Heart right ventricle (tissue), 16 donors: ENCODE measurements at regions not wholly inside any gene's neighbourhood (a gene's known extent, or its start where the extent isn't known, plus 50 kb on each side); places are given as distances from the start of the nearest gene placed in this dataset.

Source experiments
- ATAC-seq, 8 donors: fragments of 200-7000 bp; cut with Tn5 transposase; one replicate each; pipeline ENCODE4 v1.9.1; 2020; ENCODE audit warnings: mild to moderate bottlenecking in 8 of 8, moderate library complexity in 8 of 8, moderate number of reproducible peaks in 1 of 8
- DNase-seq, 2 donors: peaks; one replicate each; pipeline ENCODE4 v3.0.0-alpha.2; 2020
- H3K27ac ChIP-seq, 10 donors: fragments of 200-600 bp; sonication (generic) in 2 of 10; one replicate each; pipeline versions ENCODE4 v1.5.0 to v1.8.0; 2020 to 2022; ENCODE audit warnings: mild to moderate bottlenecking in 3 of 10
- H3K27me3 ChIP-seq, 7 donors: fragments of 200-600 bp; one replicate each; pipeline ENCODE4 v1.8.0; 2021 to 2022; ENCODE audit warnings: mild to moderate bottlenecking in 2 of 7
- H3K36me3 ChIP-seq, 9 donors: fragments of 200-600 bp; sonication (generic) in 1 of 9; one replicate each; pipeline versions ENCODE4 v1.5.0 to v1.8.0; 2020 to 2022; ENCODE audit warnings: mild to moderate bottlenecking in 2 of 9
- H3K4me1 ChIP-seq, 9 donors: fragments of 200-600 bp; sonication (generic) in 1 of 9; one replicate each; pipeline versions ENCODE4 v1.5.0 to v1.8.0; 2020 to 2022; ENCODE audit warnings: mild to moderate bottlenecking in 4 of 9
- H3K4me3 ChIP-seq, 10 donors: fragments of 200-600 bp; sonication (generic) in 2 of 10; one replicate each; pipeline versions ENCODE4 v1.5.0 to v1.8.0; 2020 to 2022; ENCODE audit warnings: mild to moderate bottlenecking in 7 of 10, moderate library complexity in 2 of 10
- H3K9me3 ChIP-seq, 11 donors: fragments of 200-600 bp in 10 of 11; sonication (generic) in 2 of 11; one replicate each; pipeline versions ENCODE4 v1.5.0 to v1.8.0; 2013 to 2022; ENCODE audit warnings: mild to moderate bottlenecking in 2 of 11, control low read depth in 1 of 11, moderate library complexity in 1 of 11
- WGBS, 2 donors: extraction: QIAGEN DNeasy Blood & Tissue Kit; methylation state at CpG; one replicate each; pipeline ENCODE4 v1.1.7; 2013; ENCODE audit warnings: inconsistent platforms in 1 of 2; 5-methylcytosine and 5-hydroxymethylcytosine counted together
- intact Hi-C, 10 donors: fragments of 100-400 bp; cut with DNase I; formaldehyde crosslinking; loops; one replicate each; pipeline versions ENCODE4 v1.11.1 to v1.14.2; 2022
- TF ChIP-seq, protein P1 (sequence below), 9 donors: fragments of 200-600 bp; sonication (generic) in 2 of 9; IDR thresholded peaks; one replicate each; pipeline versions ENCODE4 v1.5.0 to v1.8.0; 2021 to 2022; ENCODE audit warnings: antibody characterized with exemption in 9 of 9, mild to moderate bottlenecking in 5 of 9, moderate library complexity in 1 of 9
- donor health status: Arrhythmogenic right ventricular cardiomyopathy.
- donor health status: ischemic (EF 13 %, LVEDD 7.1; RV severe dilation, severe dysfunction).
- donor health status: healthy with polysubstance abuse.
- donor health status: DM: no; HTN: yes; CAD: no.
- donor health status: DM: no; HTN: no; CAD: no.
- donor health status: ischemic (EF 25% LVEDD 6.9; RV normal size, moderate dysfunction).
- donor health status: ischemic (EF 25% LVEDD 5.7; RV mildly dilated, moderate dysfunction).
- donor health status: healthy.
- donor health status: DM: yes; HTN: yes; CAD: no.
- donor health status: Ischemic cardiomyopathy.
- donor health status: ischemic (EF 35%, LVEDD 5.7; RV mildly dilated, moderate dysfunction).
- donor health status: nonischemic (EF 11% LVEDD 7.7; RV severe dilation, severe dysfunction).
- donor health status: DM: yes; HTN: yes; CAD: no.
- donor health status: PGD.
- donor health status: ischemic (EF 29% LVEDD 5.4; RV normal size, mild dysfunction).
- donor health status: nonischemic (EF 23%, LVEDD 6.1; RV moderate dilation, normal function).

DNA sequence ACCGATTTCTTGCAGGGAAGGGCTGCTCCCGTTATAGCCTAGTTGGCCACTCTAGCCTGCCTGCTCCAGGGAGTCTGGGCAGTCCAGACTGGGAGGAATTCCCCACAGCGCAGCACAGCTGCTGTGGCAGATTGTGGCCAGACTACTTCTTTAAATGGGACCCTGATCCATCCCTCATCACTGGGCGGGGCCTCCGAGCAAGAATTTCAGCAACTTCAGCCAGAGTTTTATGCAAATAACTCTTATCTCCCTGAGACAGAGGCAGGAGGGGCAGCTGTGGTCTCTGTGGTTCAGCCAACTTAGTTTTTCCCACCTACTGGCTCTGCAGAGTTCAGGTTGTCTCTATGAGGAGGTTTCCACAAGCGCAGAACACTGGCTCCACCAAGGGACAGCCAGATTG lies 1583.2 kb downstream of the SUCLG1 start:
- Histone ChIP-seq H3K4me1 (no peaks in the 10 kb centered on the region), H3K9me3 (peaks cover 0 to 15% (median 0%) of the 10 kb centered on the region in 11 donors), H3K27ac (no peak overlapping the region), H3K36me3 (no peaks in the 10 kb centered on the region), H3K27me3 (peaks cover 0 to 3% (median 0%) of the 10 kb centered on the region in 7 donors), H3K4me3 (no peak overlapping the region)
- WGBS, 2 donors, result 77 to 82% methylated on average over 6 of the region's 6 CpGs
- intact Hi-C loops, result no loop called here
- TF ChIP-seq, protein P1, sequence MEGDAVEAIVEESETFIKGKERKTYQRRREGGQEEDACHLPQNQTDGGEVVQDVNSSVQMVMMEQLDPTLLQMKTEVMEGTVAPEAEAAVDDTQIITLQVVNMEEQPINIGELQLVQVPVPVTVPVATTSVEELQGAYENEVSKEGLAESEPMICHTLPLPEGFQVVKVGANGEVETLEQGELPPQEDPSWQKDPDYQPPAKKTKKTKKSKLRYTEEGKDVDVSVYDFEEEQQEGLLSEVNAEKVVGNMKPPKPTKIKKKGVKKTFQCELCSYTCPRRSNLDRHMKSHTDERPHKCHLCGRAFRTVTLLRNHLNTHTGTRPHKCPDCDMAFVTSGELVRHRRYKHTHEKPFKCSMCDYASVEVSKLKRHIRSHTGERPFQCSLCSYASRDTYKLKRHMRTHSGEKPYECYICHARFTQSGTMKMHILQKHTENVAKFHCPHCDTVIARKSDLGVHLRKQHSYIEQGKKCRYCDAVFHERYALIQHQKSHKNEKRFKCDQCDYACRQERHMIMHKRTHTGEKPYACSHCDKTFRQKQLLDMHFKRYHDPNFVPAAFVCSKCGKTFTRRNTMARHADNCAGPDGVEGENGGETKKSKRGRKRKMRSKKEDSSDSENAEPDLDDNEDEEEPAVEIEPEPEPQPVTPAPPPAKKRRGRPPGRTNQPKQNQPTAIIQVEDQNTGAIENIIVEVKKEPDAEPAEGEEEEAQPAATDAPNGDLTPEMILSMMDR (IDR thresholded peaks at IDR 0.05), result no peak
- DNase-seq, result no peak
- ATAC-seq, result no peak

DNA sequence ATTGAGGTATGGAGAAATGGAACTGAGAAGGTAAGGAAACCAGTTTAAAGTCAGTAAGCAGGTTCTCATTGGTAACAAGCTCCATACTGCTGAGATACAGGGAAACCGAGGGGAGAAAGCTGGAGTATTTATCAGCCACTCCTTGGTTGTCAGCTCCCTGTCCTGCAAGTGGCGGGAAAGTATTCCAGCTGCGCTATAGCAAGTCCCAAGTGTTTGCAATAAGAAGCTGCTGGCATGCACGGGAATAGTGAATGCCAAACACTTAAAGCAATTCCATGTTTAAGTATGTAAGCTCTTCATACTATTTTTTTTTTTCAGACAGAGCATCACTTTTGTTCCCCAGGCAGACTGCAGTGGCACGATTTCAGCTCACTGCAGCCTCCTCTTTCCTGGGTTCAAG lies 1601.1 kb downstream of the SUCLG1 start:
- no peak overlapping the region for H3K27ac ChIP-seq
- intact Hi-C loops, result no loop called here
- no peaks in the 10 kb centered on the region for H3K36me3 ChIP-seq
- H3K9me3 ChIP-seq, result no peaks in the 10 kb centered on the region
- no peaks in the 10 kb centered on the region for H3K27me3 ChIP-seq
- TF ChIP-seq, protein P1 (IDR thresholded peaks at IDR 0.05), result no peak
- no peaks in the 10 kb centered on the region for H3K4me1 ChIP-seq
- H3K4me3 ChIP-seq, result no peak overlapping the region
- ATAC-seq, result no peak
- DNase-seq, result no peak
- 33 to 42% methylated on average over 5 of the region's 5 CpGs for WGBS, 2 donors

DNA sequence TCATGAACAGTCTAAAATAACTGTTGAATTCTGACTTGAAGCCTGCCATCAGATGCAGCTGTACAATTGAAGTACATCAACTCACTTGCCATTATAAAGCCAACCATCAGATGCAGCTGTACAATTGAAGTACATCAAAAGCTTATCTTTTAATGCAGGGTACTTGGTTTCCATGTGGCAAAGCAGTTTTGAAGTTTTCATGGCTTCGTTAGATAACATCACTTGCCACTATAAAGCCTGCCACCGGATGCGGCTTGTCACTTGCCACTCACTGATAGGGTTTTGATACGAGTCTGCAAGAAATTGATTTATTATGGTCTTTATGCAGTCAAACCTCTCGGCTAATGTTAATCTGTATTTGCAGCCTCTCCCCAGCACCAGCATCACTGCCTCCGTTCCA lies 1605.8 kb downstream of the SUCLG1 start:
- H3K27ac ChIP-seq, result no peak overlapping the region
- DNase-seq (no peak), ATAC-seq (no peak)
- H3K9me3 ChIP-seq, result no peaks in the 10 kb centered on the region
- H3K4me3 ChIP-seq, result no peak overlapping the region
- no peaks in the 10 kb centered on the region for H3K27me3 ChIP-seq
- 85 to 90% methylated on average over 6 of the region's 6 CpGs for WGBS, 2 donors
- TF ChIP-seq, protein P1 (IDR thresholded peaks at IDR 0.05), result no peak
- no peaks in the 10 kb centered on the region for H3K36me3 ChIP-seq
- no peaks in the 10 kb centered on the region for H3K4me1 ChIP-seq
- intact Hi-C loops, result no loop called here

DNA sequence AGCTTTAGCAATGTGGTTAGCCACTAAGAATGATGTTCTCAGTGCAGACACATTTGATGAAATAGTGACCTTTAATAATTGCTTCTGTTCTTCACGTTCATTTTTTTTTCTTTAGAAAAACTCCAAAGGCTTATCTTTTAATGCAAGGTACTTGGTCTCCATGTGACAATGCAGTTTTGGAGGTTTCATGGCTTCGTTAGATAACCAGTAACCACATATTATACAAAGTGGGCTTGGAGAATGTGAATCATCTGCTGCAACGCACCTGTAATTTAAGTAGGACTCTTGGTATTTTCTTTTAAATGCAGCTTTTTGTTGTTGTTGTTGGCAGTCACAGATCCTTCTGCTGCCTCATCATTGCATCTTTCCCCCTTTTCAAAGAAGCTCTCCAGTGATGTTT lies 1606.3 kb downstream of the SUCLG1 start:
- no peaks in the 10 kb centered on the region for H3K4me1 ChIP-seq
- H3K36me3 ChIP-seq, result no peaks in the 10 kb centered on the region
- no peak overlapping the region for H3K27ac ChIP-seq
- H3K4me3 ChIP-seq, result no peak overlapping the region
- H3K9me3 ChIP-seq, result no peaks in the 10 kb centered on the region
- TF ChIP-seq, protein P1 (IDR thresholded peaks at IDR 0.05), result no peak
- DNase-seq, result no peak
- ATAC-seq, result no peak
- H3K27me3 ChIP-seq, result no peaks in the 10 kb centered on the region
- intact Hi-C loops, result no loop called here
- WGBS, 2 donors, result 82 to 89% methylated on average over 3 of the region's 3 CpGs

DNA sequence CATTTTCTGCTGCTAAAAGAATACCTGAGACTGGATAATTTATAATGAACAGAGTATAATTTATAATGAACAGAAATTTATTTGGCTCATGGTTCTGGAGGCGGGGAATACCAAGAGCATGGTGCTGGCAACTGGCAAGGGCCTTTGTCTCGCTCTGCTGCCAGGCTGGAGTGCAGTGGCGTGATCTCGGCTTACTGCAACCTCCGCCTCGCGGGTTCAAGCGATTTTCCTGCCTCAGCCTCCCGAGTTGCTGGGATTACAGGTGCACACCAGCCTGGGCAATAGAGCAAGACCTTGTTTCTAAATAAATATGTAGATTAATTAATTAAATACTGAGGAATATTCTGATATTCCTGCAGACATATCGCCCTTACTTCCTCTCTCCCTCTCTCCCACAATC lies 1610.8 kb downstream of the SUCLG1 start:
- intact Hi-C loops, result no loop called here
- ATAC-seq (no peak), DNase-seq (no peak)
- WGBS, 2 donors, result 94 to 97% methylated on average over 10 of the region's 10 CpGs
- H3K36me3 ChIP-seq, result no peaks in the 10 kb centered on the region
- no peak overlapping the region for H3K27ac ChIP-seq
- H3K4me1 ChIP-seq, result no peaks in the 10 kb centered on the region
- no peaks in the 10 kb centered on the region for H3K27me3 ChIP-seq
- no peak overlapping the region for H3K4me3 ChIP-seq
- TF ChIP-seq, protein P1 (IDR thresholded peaks at IDR 0.05), result no peak
- no peaks in the 10 kb centered on the region for H3K9me3 ChIP-seq
